BLaER1 (cell line): ENCODE measurements at regions not wholly inside any gene's neighbourhood (a gene's known extent, or its start where the extent isn't known, plus 50 kb on each side); places are given as distances from the start of the nearest gene placed in this dataset.

Source experiments
- H3K27ac ChIP-seq: shearing (Covaris generic); formaldehyde crosslinking; 2 replicates; pipeline ENCODE4 v1.8.1; 2022
- H3K27me3 ChIP-seq: shearing (Covaris generic); formaldehyde crosslinking; 2 replicates; pipeline ENCODE4 v1.8.1; 2022
- H3K36me3 ChIP-seq: shearing (Covaris generic); formaldehyde crosslinking; 2 replicates; pipeline ENCODE4 v1.8.1; 2022
- H3K4me1 ChIP-seq: shearing (Covaris generic); formaldehyde crosslinking; 2 replicates; pipeline ENCODE4 v1.8.1; 2022
- H3K4me2 ChIP-seq: shearing (Covaris generic); formaldehyde crosslinking; 2 replicates; pipeline ENCODE4 v1.8.1; 2022
- H3K4me3 ChIP-seq: shearing (Covaris generic); formaldehyde crosslinking; 2 replicates; pipeline ENCODE4 v1.8.1; 2022
- H3K9ac ChIP-seq: shearing (Covaris generic); formaldehyde crosslinking; 2 replicates; pipeline ENCODE4 v1.8.1; 2022
- H3K9me3 ChIP-seq: shearing (Covaris generic); formaldehyde crosslinking; 2 replicates; pipeline ENCODE4 v1.8.1; 2022
- H4K20me1 ChIP-seq: shearing (Covaris generic); formaldehyde crosslinking; 2 replicates; pipeline ENCODE4 v1.8.1; 2022
- Cebpa-rat ChIP-seq: shearing (Covaris generic); IDR thresholded peaks from 2 replicates; pipeline ENCODE4 v1.8.1; 2022

DNA sequence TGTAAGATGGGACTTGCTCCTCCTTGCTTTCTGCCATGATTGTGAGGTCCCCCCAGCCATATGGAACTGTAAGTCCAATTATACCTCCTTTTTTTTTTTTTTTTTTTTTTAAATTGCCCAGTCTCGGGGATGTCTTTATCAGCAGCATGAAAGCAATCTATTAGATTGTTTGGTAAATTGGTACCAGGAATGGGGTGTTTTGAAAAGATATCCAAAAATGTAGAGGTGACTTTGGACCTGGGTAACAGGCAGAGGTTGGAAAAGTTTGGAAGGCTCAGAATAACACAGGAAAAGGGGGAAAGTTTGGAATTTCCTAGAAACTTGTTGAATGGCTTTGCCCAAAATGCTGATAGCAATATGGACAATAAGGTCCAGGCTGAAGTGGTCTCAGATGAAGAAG is 545.8 kb upstream of the ALCAM start:
- Histone ChIP-seq H4K20me1 (no peaks in the 10 kb centered on the region), H3K4me2 (no peak overlapping the region), H3K36me3 (no peaks in the 10 kb centered on the region), H3K27ac (no peak overlapping the region), H3K4me3 (no peak overlapping the region), H3K9me3 (peaks cover 29% of the 10 kb centered on the region), H3K27me3 (no peaks in the 10 kb centered on the region), H3K9ac (no peak overlapping the region), H3K4me1 (no peaks in the 10 kb centered on the region)
- TF ChIP-seq Cebpa-rat = no peak

DNA sequence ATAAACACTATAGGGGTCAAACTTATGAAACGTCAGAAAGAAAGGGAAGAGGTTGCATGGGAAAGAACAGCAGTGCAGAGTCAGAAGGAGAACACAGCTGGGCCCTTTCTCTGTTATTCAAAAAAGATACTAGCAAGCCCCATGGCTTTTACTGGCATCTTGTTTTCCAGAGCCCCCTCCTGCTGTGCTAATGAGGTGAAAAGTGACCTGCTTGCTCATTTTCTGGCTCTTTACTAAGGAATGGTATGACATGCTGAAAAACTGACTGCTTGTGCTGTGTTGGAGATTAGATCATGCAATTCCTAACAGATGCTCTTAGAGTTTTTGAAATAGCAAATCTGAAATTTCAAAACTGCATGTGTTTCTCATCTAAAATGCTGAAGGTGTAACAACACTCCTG is 541.6 kb upstream of the ALCAM start:
- Histone ChIP-seq H3K36me3 (no peaks in the 10 kb centered on the region), H3K4me2 (no peak overlapping the region), H3K27ac (no peak overlapping the region), H4K20me1 (no peaks in the 10 kb centered on the region), H3K4me3 (no peak overlapping the region), H3K27me3 (no peaks in the 10 kb centered on the region), H3K4me1 (no peaks in the 10 kb centered on the region), H3K9ac (no peak overlapping the region), H3K9me3 (peaks cover 27% of the 10 kb centered on the region)
- TF ChIP-seq Cebpa-rat = no peak

DNA sequence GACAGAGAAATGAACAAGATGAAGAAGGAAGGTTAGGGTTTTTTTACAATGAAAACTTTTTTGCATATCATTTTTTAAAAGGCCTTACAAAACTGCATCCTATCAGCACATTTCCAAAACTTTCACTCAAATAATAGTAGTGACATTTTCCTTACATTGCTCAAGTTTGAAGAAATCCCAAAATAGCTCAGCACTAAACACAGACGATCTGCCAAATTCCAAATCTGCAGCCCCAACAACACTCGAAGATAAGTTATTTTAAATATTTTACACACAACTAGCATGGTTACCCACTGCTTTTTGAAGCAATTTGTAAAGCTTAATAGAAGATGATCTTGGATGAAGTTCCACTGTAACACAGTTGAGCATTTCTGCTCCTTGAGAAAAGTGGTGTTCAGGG is 535.6 kb upstream of the ALCAM start:
- Histone ChIP-seq H3K36me3 (no peaks in the 10 kb centered on the region), H3K9ac (no peak overlapping the region), H3K4me3 (no peak overlapping the region), H3K4me2 (no peak overlapping the region), H3K4me1 (no peaks in the 10 kb centered on the region), H3K27me3 (no peaks in the 10 kb centered on the region), H4K20me1 (no peaks in the 10 kb centered on the region), H3K9me3 (no peaks in the 10 kb centered on the region), H3K27ac (no peak overlapping the region)
- no peak for TF ChIP-seq Cebpa-rat

DNA sequence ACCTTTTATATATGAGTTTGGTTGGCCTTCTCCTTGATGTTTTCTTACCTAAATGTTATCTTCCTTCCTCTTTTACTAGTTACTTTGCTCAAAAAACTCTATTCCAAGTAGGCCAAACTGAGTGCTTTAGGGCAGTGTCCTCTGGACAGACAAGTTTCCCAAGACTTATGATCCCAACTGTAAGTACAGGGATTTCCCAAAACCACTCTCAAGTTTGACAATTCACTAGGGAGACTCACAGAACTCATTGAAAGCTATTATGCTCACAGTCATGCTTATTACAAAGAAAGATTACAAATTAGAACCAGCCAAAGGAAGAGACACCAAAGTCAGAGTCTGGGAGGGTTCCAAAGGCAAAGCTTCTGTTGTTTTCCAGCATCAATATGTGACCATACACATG is 534.2 kb upstream of the ALCAM start:
- no peaks in the 10 kb centered on the region for H3K4me1 ChIP-seq
- no peak overlapping the region for H3K27ac ChIP-seq
- H3K9me3 ChIP-seq = no peaks in the 10 kb centered on the region
- H4K20me1 ChIP-seq = no peaks in the 10 kb centered on the region
- no peak for TF ChIP-seq Cebpa-rat
- no peak overlapping the region for H3K4me2 ChIP-seq
- no peaks in the 10 kb centered on the region for H3K27me3 ChIP-seq
- no peaks in the 10 kb centered on the region for H3K36me3 ChIP-seq
- H3K9ac ChIP-seq = no peak overlapping the region
- no peak overlapping the region for H3K4me3 ChIP-seq

DNA sequence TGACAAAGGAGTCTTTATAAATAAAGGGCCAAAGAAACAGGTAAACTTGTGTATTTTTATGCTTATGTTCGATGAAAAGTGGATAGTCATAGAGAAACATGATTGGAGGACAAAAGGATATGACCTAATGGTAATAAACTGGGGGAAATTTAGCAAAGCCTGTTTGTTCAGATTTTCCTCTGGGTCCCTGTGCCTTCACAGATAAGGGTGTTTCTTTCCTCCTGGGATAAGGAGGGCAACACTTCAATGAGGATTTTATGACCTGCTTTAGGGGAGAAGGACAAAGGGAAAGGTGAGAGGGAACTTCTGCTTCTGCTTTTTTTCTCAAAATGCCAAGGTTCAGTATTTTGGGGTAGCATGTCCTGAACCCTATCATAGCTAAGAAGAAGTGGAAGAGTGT is 531.3 kb upstream of the ALCAM start:
- H3K36me3 ChIP-seq = no peaks in the 10 kb centered on the region
- H3K4me2 ChIP-seq = no peak overlapping the region
- TF ChIP-seq Cebpa-rat = no peak
- no peaks in the 10 kb centered on the region for H3K9me3 ChIP-seq
- no peak overlapping the region for H3K27ac ChIP-seq
- H3K4me3 ChIP-seq = no peak overlapping the region
- H4K20me1 ChIP-seq = no peaks in the 10 kb centered on the region
- H3K9ac ChIP-seq = no peak overlapping the region
- no peaks in the 10 kb centered on the region for H3K4me1 ChIP-seq
- no peaks in the 10 kb centered on the region for H3K27me3 ChIP-seq

DNA sequence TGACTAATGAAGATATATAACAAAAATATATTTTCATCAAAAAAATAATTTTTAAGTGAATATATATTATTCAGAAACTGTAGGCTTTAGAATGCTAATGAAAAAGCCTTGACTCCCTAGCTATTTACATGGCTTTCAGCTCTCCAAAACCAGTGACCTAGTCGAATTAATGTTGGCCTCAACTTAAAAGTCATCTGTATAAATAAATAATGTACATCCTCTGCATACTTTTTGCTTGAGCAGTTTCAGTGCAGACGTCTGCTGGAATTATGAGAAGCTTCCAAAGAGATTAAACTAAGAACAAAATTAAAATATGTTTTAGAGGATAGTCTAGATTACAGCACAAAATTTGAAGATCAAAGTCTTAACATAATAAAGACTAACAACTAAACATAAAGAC is 520.4 kb upstream of the ALCAM start:
- no peaks in the 10 kb centered on the region for H3K4me1 ChIP-seq
- no peak overlapping the region for H3K27ac ChIP-seq
- no peak overlapping the region for H3K4me3 ChIP-seq
- H4K20me1 ChIP-seq = no peaks in the 10 kb centered on the region
- H3K4me2 ChIP-seq = no peak overlapping the region
- H3K9ac ChIP-seq = no peak overlapping the region
- no peak for TF ChIP-seq Cebpa-rat
- no peaks in the 10 kb centered on the region for H3K36me3 ChIP-seq
- peaks cover 14% of the 10 kb centered on the region for H3K9me3 ChIP-seq
- no peaks in the 10 kb centered on the region for H3K27me3 ChIP-seq

DNA sequence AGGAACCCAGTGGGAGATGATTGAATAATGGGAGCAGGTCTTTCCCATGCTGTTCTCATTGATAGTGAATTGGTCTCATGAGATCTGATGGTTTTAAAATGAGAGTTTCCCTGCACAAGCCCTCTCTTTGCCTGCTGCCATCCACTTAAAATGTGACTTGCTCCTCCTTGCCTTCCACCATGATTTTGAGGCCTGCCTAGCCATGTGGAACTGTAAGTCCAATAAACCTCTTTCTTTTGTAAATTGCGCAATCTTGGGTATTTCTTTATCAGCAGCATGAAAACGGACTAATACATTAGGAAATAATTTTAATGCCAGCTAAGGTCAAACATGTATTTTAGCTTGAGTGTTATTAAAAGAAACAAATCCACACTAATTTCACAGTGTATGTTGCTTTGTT is 517.6 kb upstream of the ALCAM start:
- Histone ChIP-seq H3K9ac (no peak overlapping the region), H3K27ac (no peak overlapping the region), H3K36me3 (no peaks in the 10 kb centered on the region), H3K27me3 (no peaks in the 10 kb centered on the region), H3K4me1 (no peaks in the 10 kb centered on the region), H3K4me2 (no peak overlapping the region), H3K9me3 (peaks cover 14% of the 10 kb centered on the region), H4K20me1 (no peaks in the 10 kb centered on the region), H3K4me3 (no peak overlapping the region)
- peak; percentile 93 for TF ChIP-seq Cebpa-rat

DNA sequence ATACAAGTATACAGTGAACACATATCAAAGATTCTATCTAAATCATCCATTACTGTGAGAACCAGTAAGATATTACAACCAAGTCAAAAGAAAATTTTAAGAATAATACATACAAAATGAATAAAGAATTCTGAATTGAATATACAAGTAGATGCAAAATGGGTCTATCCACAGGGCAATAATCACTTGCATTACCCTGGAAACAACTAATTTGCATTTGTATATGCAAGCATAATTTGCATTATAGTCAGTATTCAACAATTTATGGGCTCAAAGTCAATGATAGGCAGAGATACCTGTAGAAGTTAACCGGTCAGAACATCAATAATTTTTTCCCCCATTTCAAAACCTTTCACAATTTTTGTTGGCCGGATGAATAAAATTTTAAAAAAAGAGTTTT is 512.2 kb upstream of the ALCAM start:
- no peaks in the 10 kb centered on the region for H3K36me3 ChIP-seq
- H3K27me3 ChIP-seq = no peaks in the 10 kb centered on the region
- no peak overlapping the region for H3K9ac ChIP-seq
- no peaks in the 10 kb centered on the region for H4K20me1 ChIP-seq
- no peak overlapping the region for H3K4me3 ChIP-seq
- H3K4me2 ChIP-seq = no peak overlapping the region
- H3K27ac ChIP-seq = no peak overlapping the region
- H3K9me3 ChIP-seq = no peaks in the 10 kb centered on the region
- H3K4me1 ChIP-seq = no peaks in the 10 kb centered on the region
- no peak for TF ChIP-seq Cebpa-rat

DNA sequence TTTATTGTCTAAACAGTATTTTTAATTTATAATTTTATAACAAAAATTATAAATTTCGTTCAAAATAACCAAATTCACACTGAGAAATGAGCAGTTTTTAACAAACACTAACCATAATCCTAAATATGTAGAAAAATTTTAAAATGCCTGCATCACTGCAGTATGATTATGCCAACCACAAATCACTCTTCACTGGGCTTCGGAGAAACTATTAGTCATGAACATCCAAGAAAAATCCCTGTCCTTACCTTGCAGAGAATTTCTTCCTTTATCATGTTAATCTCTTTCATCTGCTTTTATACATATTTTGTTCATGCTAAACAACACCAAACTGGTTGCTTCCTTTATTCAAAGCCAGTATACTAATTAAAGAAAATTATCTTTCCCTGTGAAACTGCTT is 511.0 kb upstream of the ALCAM start:
- no peak overlapping the region for H3K9ac ChIP-seq
- H3K4me2 ChIP-seq = no peak overlapping the region
- no peak for TF ChIP-seq Cebpa-rat

DNA sequence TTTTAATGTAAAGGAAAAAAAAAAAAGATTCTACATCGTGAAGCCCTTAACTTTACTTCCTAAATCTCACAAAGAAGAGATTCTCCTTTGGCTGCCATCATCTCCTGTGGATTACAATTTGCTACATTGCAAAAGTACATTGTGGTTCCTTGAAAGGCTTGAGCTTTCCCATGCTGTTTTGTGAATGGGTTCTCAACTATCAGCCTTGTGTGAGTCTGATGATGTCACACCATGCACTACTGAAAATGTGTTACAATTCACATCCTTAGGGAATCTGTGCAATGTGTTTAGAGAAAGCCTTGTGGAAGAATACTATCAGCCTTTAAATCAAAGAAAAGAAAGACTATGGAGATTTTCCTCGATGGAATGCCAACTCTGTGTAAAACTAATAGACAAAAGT is 510.0 kb upstream of the ALCAM start:
- H3K4me1 ChIP-seq = no peaks in the 10 kb centered on the region
- H3K4me2 ChIP-seq = no peak overlapping the region
- no peak overlapping the region for H3K4me3 ChIP-seq
- no peak overlapping the region for H3K9ac ChIP-seq
- H3K9me3 ChIP-seq = no peaks in the 10 kb centered on the region
- no peak overlapping the region for H3K27ac ChIP-seq
- TF ChIP-seq Cebpa-rat = no peak
- H3K27me3 ChIP-seq = no peaks in the 10 kb centered on the region
- H3K36me3 ChIP-seq = no peaks in the 10 kb centered on the region
- H4K20me1 ChIP-seq = no peaks in the 10 kb centered on the region

More for the DNA sequence above, 511.0 kb upstream of the ALCAM start:
- Histone ChIP-seq H3K27ac (no peak overlapping the region), H4K20me1 (no peaks in the 10 kb centered on the region), H3K4me1 (no peaks in the 10 kb centered on the region), H3K27me3 (no peaks in the 10 kb centered on the region), H3K9me3 (no peaks in the 10 kb centered on the region), H3K4me3 (no peak overlapping the region), H3K36me3 (no peaks in the 10 kb centered on the region)

DNA sequence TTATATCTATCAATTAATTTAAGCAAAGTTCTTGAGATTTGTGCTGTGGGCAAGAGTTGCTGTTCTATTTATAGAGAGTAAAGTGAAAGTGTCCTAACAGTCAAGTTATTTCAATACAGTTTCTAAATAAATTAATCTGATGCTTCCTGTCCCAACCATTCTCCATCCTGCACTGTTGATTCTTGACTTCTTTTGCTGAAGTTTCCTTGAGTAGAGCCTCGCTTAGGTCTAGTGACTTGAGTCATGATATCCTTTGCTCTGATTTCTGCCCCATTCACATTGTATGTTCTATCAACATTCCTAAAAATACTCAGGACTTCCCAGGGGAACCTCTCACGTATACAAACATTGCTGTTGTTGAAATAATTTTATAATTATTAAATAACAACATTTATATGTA is 498.4 kb upstream of the ALCAM start:
- H4K20me1 ChIP-seq = no peaks in the 10 kb centered on the region
- no peak for TF ChIP-seq Cebpa-rat
- H3K36me3 ChIP-seq = no peaks in the 10 kb centered on the region
- H3K9me3 ChIP-seq = no peaks in the 10 kb centered on the region
- no peaks in the 10 kb centered on the region for H3K27me3 ChIP-seq
- H3K27ac ChIP-seq = no peak overlapping the region
- H3K4me3 ChIP-seq = no peak overlapping the region
- H3K9ac ChIP-seq = no peak overlapping the region
- peaks cover 11% of the 10 kb centered on the region for H3K4me1 ChIP-seq
- H3K4me2 ChIP-seq = peak overlapping the region; percentile 45
